ENCODE measurements at regions not wholly inside any gene's neighbourhood (a gene's known extent, or its start where the extent isn't known, plus 50 kb on each side); places are given as distances from the start of the nearest gene placed in this dataset. TPM values are rescaled to one million over a fixed set of nuclear protein-coding genes. Genes with fewer than 3 reads are reported as not detected.

DNA sequence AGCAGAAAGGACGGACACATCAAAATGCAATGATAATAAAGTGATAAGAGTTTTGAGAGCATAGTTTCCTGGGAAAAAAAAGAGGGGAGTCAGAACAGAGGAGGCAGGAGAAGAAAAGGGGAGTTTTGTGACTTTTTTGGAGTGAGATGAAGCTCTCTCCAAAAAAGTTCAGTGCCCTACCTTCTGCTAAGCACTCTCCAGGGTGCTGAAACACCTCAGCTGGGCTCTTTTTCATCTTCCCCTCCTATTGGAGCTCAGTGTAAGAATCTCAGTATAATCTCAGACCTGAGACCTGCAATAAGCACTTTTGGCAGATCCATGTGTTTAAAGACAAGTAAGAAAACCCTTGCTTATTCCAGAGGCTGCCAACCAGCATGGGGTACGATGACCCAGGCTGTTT lies 58.9 kb upstream of the SRRM4 start:
- no peak for DNase-seq (ENCODE audit: low read depth)
- H3K4me3 ChIP-seq (ENCODE audit: low read depth, low read length) = no peak overlapping the region
- no peak for TF ChIP-seq CTCF (IDR thresholded peaks at IDR 0.05; ENCODE audit: insufficient read depth, low read length)

DNA sequence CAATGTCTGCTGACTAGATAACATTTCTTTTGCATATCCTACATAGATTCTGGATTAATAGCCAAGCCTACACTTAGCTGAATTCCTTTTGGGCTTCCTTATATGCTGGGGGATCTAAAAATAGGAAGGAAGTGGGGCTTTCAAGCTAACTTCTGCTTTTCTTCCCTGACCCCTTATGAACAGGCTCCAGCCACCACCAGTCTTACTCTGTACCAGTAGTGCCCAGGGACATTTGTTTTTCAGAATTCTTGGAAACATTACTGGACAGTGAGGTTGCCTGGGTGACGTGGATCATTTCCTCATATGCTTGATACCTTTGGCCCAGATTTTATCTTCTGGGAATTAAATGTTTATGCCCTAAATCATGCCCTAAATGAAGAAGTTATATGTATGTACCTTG lies 55.9 kb upstream of the SRRM4 start:
- no peak overlapping the region for H3K4me3 ChIP-seq (ENCODE audit: low read depth, low read length)
- DNase-seq (ENCODE audit: low read depth) = no peak
- TF ChIP-seq CTCF (IDR thresholded peaks at IDR 0.05; ENCODE audit: insufficient read depth, low read length) = no peak

DNA sequence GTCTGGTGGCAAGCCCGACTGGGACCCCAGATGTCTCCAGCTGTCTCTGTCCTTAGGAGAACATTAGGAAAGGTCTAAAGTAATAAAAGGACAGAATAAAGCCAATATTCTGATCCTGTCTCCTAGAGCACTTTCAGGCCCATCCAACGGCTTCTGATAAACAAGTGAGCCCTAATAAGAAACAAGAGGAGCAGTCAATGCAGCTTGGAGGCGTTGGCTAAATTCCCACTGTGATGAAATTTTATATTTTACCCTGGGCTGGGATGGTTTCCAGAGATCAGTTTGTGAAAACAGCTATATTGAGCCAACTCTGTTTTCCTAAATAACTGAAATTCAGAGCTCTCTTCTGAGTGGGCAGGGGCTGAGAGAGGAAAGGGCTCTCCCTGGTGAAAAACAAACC lies 55.5 kb upstream of the SRRM4 start:
- DNase-seq (ENCODE audit: low read depth) = no peak
- no peak for TF ChIP-seq CTCF (IDR thresholded peaks at IDR 0.05; ENCODE audit: insufficient read depth, low read length)
- no peak overlapping the region for H3K4me3 ChIP-seq (ENCODE audit: low read depth, low read length)

Small RNAs in the stretch of these regions (small RNA-seq; reads per million reads assigned to genes)
- gene RF00428 (not detected), gene RNA5SP374 (not detected)

All from fibroblast of the aortic adventitia (primary cell).